GM13976 (cell line): ENCODE measurements at regions not wholly inside any gene's neighbourhood (a gene's known extent, or its start where the extent isn't known, plus 50 kb on each side); places are given as distances from the start of the nearest gene placed in this dataset.
A peak's percentile ranks its signal among the peaks of the same experiment; 100 is the strongest.

Source experiments
- DNase-seq: peaks from one replicate; pipeline ENCODE4 v3.0.0; 2012; ENCODE audit warnings: low spot score
- in situ Hi-C: fragments of 300-500 bp; cut with MboI; formaldehyde crosslinking; loops from one replicate; pipeline ENCODE4 v1.12.0; 2022; ENCODE audit warnings: low sequenced_read_pairs, mixed read lengths, inconsistent platforms; ENCODE audit not compliant: unreplicated experiment
- TF ChIP-seq, protein P1 (sequence below): IDR thresholded peaks from 2 replicates; pipeline ENCODE4 v1.5.1; 2012; ENCODE audit warnings: borderline replicate concordance, mild to moderate bottlenecking; ENCODE audit not compliant: insufficient read depth; ENCODE audit errors: extremely low read depth, missing control alignments, control extremely low read depth

DNA sequence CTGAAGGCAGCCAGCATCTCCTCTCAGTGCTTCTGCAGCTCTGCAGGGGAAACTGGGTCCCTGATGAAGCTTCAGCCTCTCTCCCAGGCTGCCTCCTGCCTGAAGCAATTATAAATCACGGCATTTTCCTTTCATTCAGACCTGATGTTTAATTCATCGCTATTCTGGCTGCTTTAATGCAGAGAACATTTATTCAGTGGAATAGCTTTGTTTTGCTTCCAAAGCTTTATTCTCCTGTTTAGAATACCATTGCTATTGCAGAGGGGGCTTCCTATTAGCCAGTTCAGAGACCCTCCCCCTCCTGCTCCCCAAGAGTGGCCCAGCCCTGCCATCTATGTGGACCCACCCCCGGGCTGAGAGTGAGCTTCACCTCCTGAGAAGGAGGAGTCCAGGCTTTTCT lies 255.6 kb downstream of the LRFN2 start:
- TF ChIP-seq, protein P1, sequence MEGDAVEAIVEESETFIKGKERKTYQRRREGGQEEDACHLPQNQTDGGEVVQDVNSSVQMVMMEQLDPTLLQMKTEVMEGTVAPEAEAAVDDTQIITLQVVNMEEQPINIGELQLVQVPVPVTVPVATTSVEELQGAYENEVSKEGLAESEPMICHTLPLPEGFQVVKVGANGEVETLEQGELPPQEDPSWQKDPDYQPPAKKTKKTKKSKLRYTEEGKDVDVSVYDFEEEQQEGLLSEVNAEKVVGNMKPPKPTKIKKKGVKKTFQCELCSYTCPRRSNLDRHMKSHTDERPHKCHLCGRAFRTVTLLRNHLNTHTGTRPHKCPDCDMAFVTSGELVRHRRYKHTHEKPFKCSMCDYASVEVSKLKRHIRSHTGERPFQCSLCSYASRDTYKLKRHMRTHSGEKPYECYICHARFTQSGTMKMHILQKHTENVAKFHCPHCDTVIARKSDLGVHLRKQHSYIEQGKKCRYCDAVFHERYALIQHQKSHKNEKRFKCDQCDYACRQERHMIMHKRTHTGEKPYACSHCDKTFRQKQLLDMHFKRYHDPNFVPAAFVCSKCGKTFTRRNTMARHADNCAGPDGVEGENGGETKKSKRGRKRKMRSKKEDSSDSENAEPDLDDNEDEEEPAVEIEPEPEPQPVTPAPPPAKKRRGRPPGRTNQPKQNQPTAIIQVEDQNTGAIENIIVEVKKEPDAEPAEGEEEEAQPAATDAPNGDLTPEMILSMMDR, result no peak
- no peak for DNase-seq
- in situ Hi-C loops, result no loop called here

DNA sequence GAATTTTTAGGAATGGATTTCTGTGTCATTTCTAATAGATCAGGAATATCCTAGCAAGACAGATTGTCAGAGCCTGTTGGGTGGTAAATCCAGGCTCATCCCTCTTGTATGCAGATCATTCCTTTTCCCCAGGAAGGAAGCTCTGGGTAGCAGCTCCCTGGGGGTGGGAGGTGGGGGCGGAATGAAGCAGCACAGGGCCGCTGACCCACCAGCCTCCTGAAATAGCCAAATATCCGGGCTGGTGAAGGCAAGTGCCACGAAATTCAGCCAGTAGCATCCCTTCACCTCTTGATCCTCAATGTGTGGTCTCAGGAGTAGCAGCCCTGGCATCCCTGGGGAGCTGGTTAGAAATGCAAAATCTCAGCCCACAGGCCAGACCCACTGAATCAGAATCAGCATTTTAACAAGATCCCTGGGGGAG lies 256.9 kb downstream of the LRFN2 start:
- DNase-seq, result no peak
- in situ Hi-C loops, result no loop called here
- TF ChIP-seq, protein P1, result no peak

DNA sequence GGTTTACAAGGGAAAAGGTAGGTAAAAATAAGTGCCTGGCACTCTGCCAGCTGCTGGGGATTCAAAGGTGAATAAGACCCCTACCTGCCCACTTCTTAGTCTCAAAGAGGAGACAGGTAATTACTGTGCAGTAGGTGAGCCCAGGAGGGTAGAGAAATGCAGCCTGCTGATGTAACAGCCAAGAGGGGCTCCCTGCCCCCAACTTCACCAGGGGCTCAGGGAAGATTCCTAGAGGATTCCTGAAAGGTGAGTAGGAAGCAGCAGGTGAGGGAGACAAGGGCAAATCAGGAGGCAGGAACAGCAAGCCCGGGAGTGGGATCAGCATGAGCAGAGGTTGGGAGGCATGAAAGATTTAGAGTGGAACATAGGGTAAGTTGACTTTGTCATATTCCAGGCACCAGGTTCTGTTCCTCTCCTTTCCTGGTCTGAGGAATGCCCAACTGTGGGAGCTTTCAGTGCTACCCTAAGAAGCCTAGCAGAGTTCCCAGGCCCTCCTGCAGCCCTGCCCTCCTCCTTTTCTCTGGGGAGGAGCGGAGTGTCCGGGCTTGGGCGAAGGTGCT lies 258.1 kb downstream of the LRFN2 start:
- DNase-seq, result no peak
- in situ Hi-C loops, result no loop called here
- TF ChIP-seq, protein P1, result no peak

DNA sequence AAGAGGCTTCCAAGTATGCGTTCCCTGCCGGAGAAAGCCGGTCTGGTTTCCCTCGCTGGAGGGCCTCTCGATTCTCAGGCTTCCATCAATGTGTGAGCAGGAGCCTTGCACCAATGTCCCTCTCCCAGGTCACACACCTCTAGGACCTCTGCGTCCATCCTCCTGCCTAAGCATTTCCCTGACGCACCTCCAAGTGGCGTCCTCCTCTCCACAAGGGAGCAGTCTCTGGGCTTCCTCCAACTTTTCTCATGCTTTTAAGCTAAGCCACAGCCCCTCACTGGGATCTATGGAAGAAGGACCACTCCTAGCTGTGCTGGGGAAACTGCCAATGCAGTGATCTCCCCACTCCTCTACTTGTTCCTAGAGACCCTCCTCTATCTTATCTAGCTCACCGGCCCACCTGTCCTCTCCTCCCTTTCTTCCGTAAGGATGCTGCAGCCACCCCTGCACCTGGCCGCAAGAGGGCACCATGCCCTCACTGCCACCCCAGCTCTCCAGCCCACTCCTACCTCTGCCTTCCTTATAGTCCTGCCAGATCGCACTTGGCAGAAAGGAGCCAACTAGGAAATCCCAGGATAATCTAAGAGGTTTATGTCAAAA lies 258.7 kb downstream of the LRFN2 start:
- TF ChIP-seq, protein P1, result peak; percentile 20
- DNase-seq, result no peak
- in situ Hi-C loops, result no loop called here

DNA sequence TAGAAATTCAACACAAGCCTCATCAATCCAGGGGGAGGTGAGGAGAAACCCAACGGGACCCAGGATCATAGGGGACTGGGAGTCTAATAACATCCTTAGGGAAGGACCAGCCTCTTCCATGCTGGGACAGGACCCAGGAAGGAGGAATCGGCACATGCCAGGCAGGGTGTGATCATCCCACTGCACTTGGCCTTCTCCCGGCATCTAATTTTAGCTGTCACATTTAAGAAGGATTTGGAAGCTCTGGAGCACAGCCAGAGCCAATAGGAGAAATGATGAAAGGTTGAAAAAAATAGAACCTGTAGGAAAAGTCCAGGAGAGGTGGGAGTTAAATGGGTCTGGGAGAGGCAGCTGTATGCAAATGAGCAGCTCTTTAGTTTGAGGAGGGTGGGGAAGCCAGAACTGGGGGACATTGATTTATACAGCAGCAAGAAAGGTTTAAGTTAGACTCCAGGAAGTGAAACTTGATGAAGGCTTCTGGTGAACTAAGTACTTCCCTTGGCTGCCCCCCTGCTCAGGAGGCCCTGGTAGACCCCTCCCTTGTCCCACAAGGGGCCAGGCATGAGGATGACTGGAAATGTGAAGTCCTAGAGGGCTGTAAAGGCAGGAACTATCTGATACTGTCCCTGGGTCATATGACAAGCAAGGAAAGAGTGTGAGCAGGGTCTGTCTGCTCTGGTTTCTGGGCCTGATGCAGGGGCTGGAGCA lies 260.3 kb downstream of the LRFN2 start:
- in situ Hi-C loops, result no loop called here
- DNase-seq, result no peak
- TF ChIP-seq, protein P1, result no peak

DNA sequence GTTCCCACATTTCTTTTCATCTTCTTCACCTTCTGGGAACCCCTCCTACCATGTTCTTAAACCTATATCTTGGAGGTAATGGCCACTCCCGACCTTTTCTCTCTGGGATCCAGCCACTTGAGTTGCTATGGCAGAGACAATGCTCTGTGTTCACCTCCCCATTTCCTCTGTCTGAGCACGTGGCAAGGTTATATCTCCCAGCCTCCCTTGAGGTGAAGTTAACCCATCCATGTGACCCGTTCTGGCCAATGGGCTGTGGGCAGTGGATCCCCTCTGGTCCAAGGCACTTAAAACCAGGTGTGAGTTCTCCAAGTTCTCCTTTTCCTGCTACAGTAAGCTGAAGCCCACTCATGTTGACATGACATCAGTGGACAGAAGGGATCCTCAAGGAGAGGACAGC lies 261.4 kb downstream of the LRFN2 start:
- no peak for DNase-seq
- in situ Hi-C loops, result no loop called here
- TF ChIP-seq, protein P1, result no peak
